ENCODE measurements at regions not wholly inside any gene's neighbourhood (a gene's known extent, or its start where the extent isn't known, plus 50 kb on each side); places are given as distances from the start of the nearest gene placed in this dataset.
"Not testable (repeated sequence)": the region's sequence is repeated elsewhere in the genome, so short reads cannot be mapped to it uniquely, and the experiment has no call there.

- no peaks in the 10 kb centered on the region for H3K9me3 ChIP-seq (ENCODE audit: control insufficient read depth, insufficient read depth, low read depth, low read length)
- no peaks in the 10 kb centered on the region for H3K27me3 ChIP-seq (ENCODE audit: control insufficient read depth, insufficient read depth, low read length)
- H3K79me2 ChIP-seq (ENCODE audit: control insufficient read depth, insufficient read depth, low read length) = no peaks in the 10 kb centered on the region
- H3K27ac ChIP-seq (ENCODE audit: insufficient read depth, low read length) = no peak overlapping the region
- H2AFZ ChIP-seq (ENCODE audit: low read length) = no peak overlapping the region
- no peak overlapping the region for H3K4me2 ChIP-seq (ENCODE audit: extremely low read depth, insufficient read depth, low read length)
- no peak overlapping the region for H3K9ac ChIP-seq (ENCODE audit: insufficient read depth, low read length)
- TF ChIP-seq EZH2 (IDR thresholded peaks at IDR 0.05; ENCODE audit: low read length, missing control alignments) = no peak
- H3K4me3 ChIP-seq (replicated peaks in 1 of 4; ENCODE audit: control extremely low read depth in 1 of 4, insufficient read depth in 1 of 4, low read depth in 3 of 4, low read length in 4 of 4) = no peak overlapping the region
- H4K20me1 ChIP-seq (ENCODE audit: control insufficient read depth, extremely low read depth, insufficient read depth, low read length) = no peaks in the 10 kb centered on the region
- no peaks in the 10 kb centered on the region for H3K36me3 ChIP-seq (ENCODE audit: control insufficient read depth, insufficient read depth, low read length)
- no peaks in the 10 kb centered on the region for H3K4me1 ChIP-seq (ENCODE audit: control insufficient read depth, extremely low read depth, insufficient read depth, low read length)
- DNase-seq (ENCODE audit: low read depth in 2 of 2) = no peak
These were observed 92.6 kb upstream of the PRKD1 start for GRCh38 chr14:30020271-30020670.

GRCh38 chr14:30020687-30021086, 93.0 kb upstream of the PRKD1 start:
- Histone ChIP-seq H4K20me1 (ENCODE audit: control insufficient read depth, extremely low read depth, insufficient read depth, low read length) (no peaks in the 10 kb centered on the region), H3K27ac (ENCODE audit: insufficient read depth, low read length) (no peak overlapping the region), H3K4me1 (ENCODE audit: control insufficient read depth, extremely low read depth, insufficient read depth, low read length) (no peaks in the 10 kb centered on the region), H3K79me2 (ENCODE audit: control insufficient read depth, insufficient read depth, low read length) (no peaks in the 10 kb centered on the region), H3K4me3 (replicated peaks in 1 of 4; ENCODE audit: control extremely low read depth in 1 of 4, insufficient read depth in 1 of 4, low read depth in 3 of 4, low read length in 4 of 4) (no peak overlapping the region), H3K4me2 (ENCODE audit: extremely low read depth, insufficient read depth, low read length) (no peak overlapping the region), H3K27me3 (ENCODE audit: control insufficient read depth, insufficient read depth, low read length) (no peaks in the 10 kb centered on the region), H2AFZ (ENCODE audit: low read length) (no peak overlapping the region), H3K9me3 (ENCODE audit: control insufficient read depth, insufficient read depth, low read depth, low read length) (no peaks in the 10 kb centered on the region), H3K9ac (ENCODE audit: insufficient read depth, low read length) (no peak overlapping the region), H3K36me3 (ENCODE audit: control insufficient read depth, insufficient read depth, low read length) (no peaks in the 10 kb centered on the region)
- TF ChIP-seq CTCF (conservative IDR thresholded peaks at IDR 0.05 in 1 of 2, IDR thresholded peaks at IDR 0.05 in 1 of 2; ENCODE audit: low read depth in 1 of 2, low read length in 2 of 2) (no peak), EZH2 (IDR thresholded peaks at IDR 0.05; ENCODE audit: low read length, missing control alignments) (no peak)
- no peak for DNase-seq (ENCODE audit: low read depth in 2 of 2)

- H3K79me2 ChIP-seq (ENCODE audit: control insufficient read depth, insufficient read depth, low read length); H3K4me1 ChIP-seq (ENCODE audit: control insufficient read depth, extremely low read depth, insufficient read depth, low read length); H3K4me3 ChIP-seq (replicated peaks in 1 of 4; ENCODE audit: control extremely low read depth in 1 of 4, insufficient read depth in 1 of 4, low read depth in 3 of 4, low read length in 4 of 4); H3K9me3 ChIP-seq (ENCODE audit: control insufficient read depth, insufficient read depth, low read depth, low read length); DNase-seq (ENCODE audit: low read depth in 2 of 2); H3K4me2 ChIP-seq (ENCODE audit: extremely low read depth, insufficient read depth, low read length); H3K27me3 ChIP-seq (ENCODE audit: control insufficient read depth, insufficient read depth, low read length); H4K20me1 ChIP-seq (ENCODE audit: control insufficient read depth, extremely low read depth, insufficient read depth, low read length); H3K27ac ChIP-seq (ENCODE audit: insufficient read depth, low read length); H3K9ac ChIP-seq (ENCODE audit: insufficient read depth, low read length); H3K36me3 ChIP-seq (ENCODE audit: control insufficient read depth, insufficient read depth, low read length); H2AFZ ChIP-seq (ENCODE audit: low read length): not testable (repeated sequence)
These were observed 95.7 kb upstream of the PRKD1 start for GRCh38 chr14:30023350-30023749.

- no peak overlapping the region for H3K9ac ChIP-seq (ENCODE audit: insufficient read depth, low read length)
- peak; percentile 6 to 29 for DNase-seq (ENCODE audit: low read depth in 2 of 2)
- no peaks in the 10 kb centered on the region for H3K27me3 ChIP-seq (ENCODE audit: control insufficient read depth, insufficient read depth, low read length)
- no peaks in the 10 kb centered on the region for H4K20me1 ChIP-seq (ENCODE audit: control insufficient read depth, extremely low read depth, insufficient read depth, low read length)
- no peaks in the 10 kb centered on the region for H3K79me2 ChIP-seq (ENCODE audit: control insufficient read depth, insufficient read depth, low read length)
- no peak overlapping the region for H2AFZ ChIP-seq (ENCODE audit: low read length)
- no peaks in the 10 kb centered on the region for H3K4me1 ChIP-seq (ENCODE audit: control insufficient read depth, extremely low read depth, insufficient read depth, low read length)
- no peaks in the 10 kb centered on the region for H3K36me3 ChIP-seq (ENCODE audit: control insufficient read depth, insufficient read depth, low read length)
- TF ChIP-seq CTCF (conservative IDR thresholded peaks at IDR 0.05 in 1 of 2, IDR thresholded peaks at IDR 0.05 in 1 of 2; ENCODE audit: low read depth in 1 of 2, low read length in 2 of 2) (no peak), EZH2 (IDR thresholded peaks at IDR 0.05; ENCODE audit: low read length, missing control alignments) (no peak)
- no peak overlapping the region for H3K4me2 ChIP-seq (ENCODE audit: extremely low read depth, insufficient read depth, low read length)
- no peak overlapping the region for H3K4me3 ChIP-seq (replicated peaks in 1 of 4; ENCODE audit: control extremely low read depth in 1 of 4, insufficient read depth in 1 of 4, low read depth in 3 of 4, low read length in 4 of 4)
- H3K27ac ChIP-seq (ENCODE audit: insufficient read depth, low read length) = no peak overlapping the region
- no peaks in the 10 kb centered on the region for H3K9me3 ChIP-seq (ENCODE audit: control insufficient read depth, insufficient read depth, low read depth, low read length)
These were observed 106.5 kb upstream of the PRKD1 start for GRCh38 chr14:30034152-30034551.
